ENCODE measurements at regions not wholly inside any gene's neighbourhood (a gene's known extent, or its start where the extent isn't known, plus 50 kb on each side); places are given as distances from the start of the nearest gene placed in this dataset.

DNA sequence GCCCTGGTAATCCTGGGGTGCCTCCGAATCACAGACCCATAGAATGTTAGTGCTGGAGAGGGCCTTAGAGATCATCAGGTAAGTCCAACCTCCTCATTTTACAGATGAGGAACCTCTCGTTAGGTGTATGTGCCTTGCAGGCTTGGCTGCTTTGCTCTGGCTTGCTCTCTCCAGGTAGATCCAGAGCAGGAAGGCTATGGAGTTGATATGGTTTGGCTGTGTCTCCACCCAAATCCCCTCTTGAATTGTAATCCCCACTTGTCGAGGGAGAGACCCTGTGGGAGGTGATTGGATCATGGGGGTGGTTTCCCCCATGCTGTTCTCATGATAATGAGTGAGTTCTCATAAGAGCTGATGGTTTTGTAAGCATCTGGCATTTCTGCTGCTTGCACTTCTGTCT lies 186.0 kb upstream of the PLXNA2 start:
- TF ChIP-seq, protein P1, sequence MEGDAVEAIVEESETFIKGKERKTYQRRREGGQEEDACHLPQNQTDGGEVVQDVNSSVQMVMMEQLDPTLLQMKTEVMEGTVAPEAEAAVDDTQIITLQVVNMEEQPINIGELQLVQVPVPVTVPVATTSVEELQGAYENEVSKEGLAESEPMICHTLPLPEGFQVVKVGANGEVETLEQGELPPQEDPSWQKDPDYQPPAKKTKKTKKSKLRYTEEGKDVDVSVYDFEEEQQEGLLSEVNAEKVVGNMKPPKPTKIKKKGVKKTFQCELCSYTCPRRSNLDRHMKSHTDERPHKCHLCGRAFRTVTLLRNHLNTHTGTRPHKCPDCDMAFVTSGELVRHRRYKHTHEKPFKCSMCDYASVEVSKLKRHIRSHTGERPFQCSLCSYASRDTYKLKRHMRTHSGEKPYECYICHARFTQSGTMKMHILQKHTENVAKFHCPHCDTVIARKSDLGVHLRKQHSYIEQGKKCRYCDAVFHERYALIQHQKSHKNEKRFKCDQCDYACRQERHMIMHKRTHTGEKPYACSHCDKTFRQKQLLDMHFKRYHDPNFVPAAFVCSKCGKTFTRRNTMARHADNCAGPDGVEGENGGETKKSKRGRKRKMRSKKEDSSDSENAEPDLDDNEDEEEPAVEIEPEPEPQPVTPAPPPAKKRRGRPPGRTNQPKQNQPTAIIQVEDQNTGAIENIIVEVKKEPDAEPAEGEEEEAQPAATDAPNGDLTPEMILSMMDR (IDR thresholded peaks at IDR 0.05) = no peak
- ATAC-seq (ENCODE audit: low FRiP score) = no peak

DNA sequence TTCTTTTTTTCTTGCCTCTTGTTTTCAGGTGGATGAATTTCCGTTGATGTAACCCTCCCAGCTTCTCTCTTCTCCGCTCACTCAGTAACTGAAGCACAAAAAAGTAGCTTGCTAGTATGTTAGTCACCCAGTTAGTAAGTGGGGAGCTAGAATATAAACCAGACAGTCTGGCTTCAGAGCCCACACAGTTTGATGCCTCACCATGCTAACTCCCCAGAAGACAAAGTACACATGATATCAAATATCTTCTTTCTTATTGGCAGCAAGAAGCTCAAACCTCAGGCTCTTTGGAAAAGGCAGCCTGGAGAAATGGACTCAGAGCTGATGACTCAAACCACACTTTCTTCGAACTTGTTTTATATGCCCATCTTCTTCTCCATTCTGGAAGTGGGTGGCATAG lies 187.5 kb upstream of the PLXNA2 start:
- no peak for DNase-seq (ENCODE audit: low spot score)
- ATAC-seq (ENCODE audit: low FRiP score) = no peak
- TF ChIP-seq, protein P1 (IDR thresholded peaks at IDR 0.05) = no peak

More for the DNA sequence above, 186.0 kb upstream of the PLXNA2 start:
- no peak for DNase-seq (ENCODE audit: low spot score)

DNA sequence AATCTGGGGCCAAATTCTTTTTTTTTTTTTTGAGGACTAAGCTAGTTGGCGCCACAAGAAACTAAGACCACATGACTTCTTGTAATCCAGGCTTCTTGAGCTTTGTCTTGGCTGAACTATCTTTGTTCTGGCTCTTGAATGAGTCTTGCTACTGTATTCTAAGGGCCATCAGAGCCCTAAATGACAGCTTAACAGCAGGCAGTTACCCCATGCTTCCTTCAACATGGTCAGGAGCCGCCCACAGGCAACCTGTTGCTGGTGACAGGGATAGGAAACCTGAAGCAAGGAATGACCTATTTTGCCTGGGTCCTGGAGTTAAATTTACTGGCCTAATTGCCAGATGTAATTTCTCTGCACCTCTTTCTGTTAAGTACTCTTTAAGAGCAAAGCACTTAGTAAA lies 188.2 kb upstream of the PLXNA2 start:
- TF ChIP-seq, protein P1 (IDR thresholded peaks at IDR 0.05) = no peak
- DNase-seq (ENCODE audit: low spot score) (no peak), ATAC-seq (ENCODE audit: low FRiP score) (no peak)

DNA sequence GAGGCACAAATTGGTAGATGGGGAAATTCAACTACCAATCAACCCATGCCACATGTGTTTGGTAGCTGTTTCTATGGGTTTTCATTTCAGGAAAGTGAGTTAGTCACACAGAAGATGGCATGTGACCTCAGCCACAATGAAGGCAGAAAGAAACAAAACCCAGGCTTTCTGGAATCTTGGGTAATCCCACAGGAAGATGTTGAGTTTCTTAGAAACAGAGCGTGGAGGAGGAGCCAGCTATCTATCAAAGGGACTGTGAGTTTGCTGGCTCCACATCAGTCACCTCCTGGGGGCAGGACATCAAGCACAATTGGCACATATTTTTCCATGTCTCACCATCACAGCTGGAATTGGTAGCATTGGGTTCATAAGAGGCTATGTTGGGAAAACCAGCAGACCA lies 188.9 kb upstream of the PLXNA2 start:
- ATAC-seq (ENCODE audit: low FRiP score) = no peak
- no peak for DNase-seq (ENCODE audit: low spot score)
- TF ChIP-seq, protein P1 (IDR thresholded peaks at IDR 0.05) = no peak

DNA sequence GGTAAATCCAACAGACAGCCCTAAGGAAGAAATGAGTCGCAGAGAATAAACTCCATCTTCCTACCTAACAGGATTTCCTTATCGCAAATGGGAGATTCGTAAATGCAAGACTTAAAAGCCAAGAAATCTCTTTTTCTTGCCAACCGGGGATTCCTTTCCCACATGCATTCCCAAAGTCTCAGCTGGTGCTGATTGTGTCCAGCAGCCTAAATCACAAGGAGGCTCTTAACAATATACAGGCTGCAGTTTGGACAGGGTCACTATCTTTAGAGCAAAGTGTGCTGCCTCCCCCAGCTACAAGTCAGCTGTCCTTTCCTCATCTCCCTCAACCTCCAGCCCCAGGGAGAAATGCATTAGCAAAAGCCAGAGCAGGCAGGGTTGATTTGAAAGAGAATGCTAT lies 189.8 kb upstream of the PLXNA2 start:
- TF ChIP-seq, protein P1 (IDR thresholded peaks at IDR 0.05) = no peak
- ATAC-seq (ENCODE audit: low FRiP score) (no peak), DNase-seq (ENCODE audit: low spot score) (no peak)

DNA sequence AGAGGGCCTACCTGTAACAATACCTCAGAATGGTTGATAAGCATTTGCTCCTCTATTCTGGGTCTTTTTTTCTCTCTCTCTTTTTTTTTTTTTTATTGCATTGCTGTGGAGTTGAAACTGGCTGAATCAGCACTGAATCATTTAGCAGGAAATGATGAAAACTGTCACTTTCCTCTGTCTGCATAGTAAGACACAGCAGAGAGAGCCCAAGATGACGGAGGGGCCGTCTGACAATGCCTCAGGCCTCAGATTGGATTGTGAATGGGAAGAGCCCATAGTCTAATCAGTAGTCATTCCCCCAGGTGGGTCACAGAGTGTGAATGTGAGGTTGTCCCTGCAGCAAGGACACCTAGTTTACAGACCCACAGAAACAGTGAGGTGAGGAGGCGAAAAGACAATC lies 193.2 kb upstream of the PLXNA2 start:
- DNase-seq (ENCODE audit: low spot score) (no peak), ATAC-seq (ENCODE audit: low FRiP score) (no peak)
- TF ChIP-seq, protein P1 (IDR thresholded peaks at IDR 0.05) = no peak

DNA sequence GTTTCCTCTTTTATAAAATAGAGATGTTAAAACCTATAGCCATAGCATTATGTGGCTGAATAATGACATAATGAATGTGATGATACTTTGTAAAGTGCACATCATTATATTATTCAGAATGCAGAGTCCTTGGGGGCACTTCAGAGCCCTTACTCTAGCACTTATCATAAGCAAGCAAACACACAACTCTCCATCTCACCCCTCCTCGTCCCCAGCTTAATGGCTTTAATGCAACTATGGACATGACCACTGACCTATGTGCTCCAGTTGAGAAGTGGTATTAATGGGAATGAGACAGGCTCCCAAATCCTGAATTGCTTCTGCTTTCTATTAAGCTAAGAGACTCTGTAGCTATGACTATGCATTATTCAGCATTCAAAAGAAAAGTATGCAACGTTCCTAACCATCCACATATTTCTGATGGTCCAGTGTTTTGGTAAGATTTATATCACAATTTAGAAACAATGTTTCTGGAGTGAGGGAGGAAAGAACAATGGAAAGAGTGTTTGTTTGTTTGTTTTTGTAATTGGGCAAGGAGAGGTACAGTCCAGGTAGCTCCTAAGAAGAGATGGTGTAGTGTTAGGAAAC lies 194.0 kb upstream of the PLXNA2 start:
- DNase-seq (ENCODE audit: low spot score) = no peak
- TF ChIP-seq, protein P1 (IDR thresholded peaks at IDR 0.05) = no peak
- no peak for ATAC-seq (ENCODE audit: low FRiP score)
